SK-N-MC (cell line): ENCODE measurements at regions not wholly inside any gene's neighbourhood (a gene's known extent, or its start where the extent isn't known, plus 50 kb on each side); places are given as distances from the start of the nearest gene placed in this dataset.

ENCODE experiments used
- EZH2 ChIP-seq: fragments of 200-600 bp; sonication (generic); IDR thresholded peaks from one replicate; pipeline ENCODE4 v1.6.1; 2017; ENCODE audit warnings: antibody characterized with exemption
- POLR2AphosphoS5 ChIP-seq: IDR thresholded peaks from 2 replicates; pipeline ENCODE4 v1.6.1; 2012; ENCODE audit warnings: mild to moderate bottlenecking, low read depth, low read length, borderline replicate concordance

GRCh38 chr9:7578951-7579350 is 220.6 kb downstream of the DMAC1 start:
- TF ChIP-seq EZH2 = no peak
- no peak for TF ChIP-seq POLR2AphosphoS5
